Calu3 (cell line): ENCODE measurements at regions not wholly inside any gene's neighbourhood (a gene's known extent, or its start where the extent isn't known, plus 50 kb on each side); places are given as distances from the start of the nearest gene placed in this dataset.

Source experiments
- BruUV-seq: library from RNA; stranded (reverse); fragments of 400-500 nt; replicated peaks from 2 replicates; lab custom pipeline; 2021; lab: Mats Ljungman, UMichigan
- CTCF ChIA-PET: fragments of 300-600 bp; sonication (Branson Sonifier 250); formaldehyde crosslinking; loops from one replicate; lab custom pipeline; 2022; ENCODE audit warnings: antibody characterized with exemption; lab: Charles Lee
- DNase-seq: peaks from one replicate; pipeline ENCODE4 v3.0.0; 2022
- H3K27ac Mint-ChIP-seq: one replicate; pipeline ENCODE4 v1.8.0; 2022; ENCODE audit warnings: mixed read lengths; ENCODE audit not compliant: unreplicated experiment
- H3K27me3 Mint-ChIP-seq: one replicate; pipeline ENCODE4 v1.8.0; 2022; ENCODE audit warnings: mixed read lengths; ENCODE audit not compliant: unreplicated experiment
- H3K36me3 Mint-ChIP-seq: one replicate; pipeline ENCODE4 v1.8.0; 2022; ENCODE audit warnings: mild to moderate bottlenecking, moderate library complexity, mixed read lengths; ENCODE audit not compliant: insufficient read depth, unreplicated experiment
- H3K4me1 Mint-ChIP-seq: one replicate; pipeline ENCODE4 v1.8.0; 2022; ENCODE audit warnings: mild to moderate bottlenecking, low read depth, mixed read lengths; ENCODE audit not compliant: unreplicated experiment
- H3K4me3 Mint-ChIP-seq: one replicate; pipeline ENCODE4 v1.8.0; 2022; ENCODE audit warnings: mild to moderate bottlenecking, low read depth, moderate library complexity, mixed read lengths; ENCODE audit not compliant: unreplicated experiment
- H3K9me3 Mint-ChIP-seq: one replicate; pipeline ENCODE4 v1.8.0; 2022; ENCODE audit warnings: low read depth, mixed read lengths; ENCODE audit not compliant: unreplicated experiment
- CTCF ChIP-seq: fragments of 200-600 bp; IDR thresholded peaks from one replicate; pipeline ENCODE4 v1.8.0; 2022; ENCODE audit warnings: antibody characterized with exemption; ENCODE audit not compliant: unreplicated experiment
- intact Hi-C: fragments of 100-400 bp; cut with micrococcal nuclease; formaldehyde crosslinking; loops from one replicate; pipeline ENCODE4 v1.10.0; 2022; ENCODE audit not compliant: unreplicated experiment

- CTCF ChIA-PET = no interaction called here
- DNase-seq = no peak
- Mint-ChIP-seq H3K36me3 (no peaks in the 10 kb centered on the region), H3K4me1 (no peaks in the 10 kb centered on the region), H3K27me3 (no peaks in the 10 kb centered on the region), H3K27ac (no peak overlapping the region), H3K9me3 (peaks cover 2% of the 10 kb centered on the region), H3K4me3 (no peak overlapping the region)
- intact Hi-C loops = no loop called here
- no TSS peak for BruUV-seq
- TF ChIP-seq CTCF = no peak
These were observed 340.6 kb downstream of the TEX29 start for GRCh38 chr13:111661052-111661451.

GRCh38 chr13:111661776-111662175 is 341.3 kb downstream of the TEX29 start:
- BruUV-seq = no TSS peak
- Mint-ChIP-seq H3K27me3 (no peaks in the 10 kb centered on the region), H3K4me3 (no peak overlapping the region), H3K27ac (no peak overlapping the region), H3K9me3 (peaks cover 2% of the 10 kb centered on the region), H3K36me3 (no peaks in the 10 kb centered on the region), H3K4me1 (no peaks in the 10 kb centered on the region)
- TF ChIP-seq CTCF = no peak
- CTCF ChIA-PET = no interaction called here
- DNase-seq = no peak
- intact Hi-C loops = no loop called here

GRCh38 chr13:111662451-111662850 is 342.0 kb downstream of the TEX29 start:
- H3K27me3 Mint-ChIP-seq = no peaks in the 10 kb centered on the region
- intact Hi-C loops = no loop called here
- no peak for TF ChIP-seq CTCF
- H3K4me3 Mint-ChIP-seq = no peak overlapping the region
- no peaks in the 10 kb centered on the region for H3K36me3 Mint-ChIP-seq
- H3K4me1 Mint-ChIP-seq = no peaks in the 10 kb centered on the region
- CTCF ChIA-PET = no interaction called here
- H3K9me3 Mint-ChIP-seq = peaks cover 2% of the 10 kb centered on the region
- no peak for DNase-seq
- no TSS peak for BruUV-seq
- H3K27ac Mint-ChIP-seq = no peak overlapping the region

- DNase-seq = no peak
- Mint-ChIP-seq H3K9me3 (peaks cover 2% of the 10 kb centered on the region), H3K27ac (no peak overlapping the region), H3K4me1 (no peaks in the 10 kb centered on the region), H3K27me3 (no peaks in the 10 kb centered on the region), H3K4me3 (no peak overlapping the region), H3K36me3 (no peaks in the 10 kb centered on the region)
- intact Hi-C loops = no loop called here
- CTCF ChIA-PET = no interaction called here
- TF ChIP-seq CTCF = no peak
- BruUV-seq = no TSS peak
These were observed 342.5 kb downstream of the TEX29 start for GRCh38 chr13:111662895-111663294.
